ENCODE measurements at regions not wholly inside any gene's neighbourhood (a gene's known extent, or its start where the extent isn't known, plus 50 kb on each side); places are given as distances from the start of the nearest gene placed in this dataset.

DNA sequence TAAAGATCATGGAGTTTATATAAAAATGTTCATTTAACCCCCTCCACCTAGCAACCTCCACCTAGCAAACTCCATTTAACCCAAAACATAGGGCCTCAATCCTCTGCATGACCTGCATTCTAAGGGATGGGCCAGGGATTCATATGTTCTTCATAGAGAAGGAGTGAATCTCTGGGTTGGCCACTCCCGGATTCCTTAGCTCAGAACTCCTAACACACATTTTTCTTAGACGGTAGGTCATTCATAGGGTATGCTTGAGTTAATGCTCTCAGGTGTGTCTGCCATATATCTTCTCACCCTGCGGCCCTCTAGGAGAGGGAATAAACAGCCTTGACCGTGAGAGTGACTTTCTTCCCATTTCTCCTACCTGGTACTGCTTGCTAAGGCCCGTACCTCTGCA is 102.0 kb upstream of the IGSF10 start:
- Histone ChIP-seq H3K27ac (no peak overlapping the region), H3K27me3 (no peaks in the 10 kb centered on the region), H3K4me1 (no peaks in the 10 kb centered on the region), H3K36me3 (no peaks in the 10 kb centered on the region), H3K4me3 (no peak overlapping the region), H3K9me3 (no peaks in the 10 kb centered on the region)
- DNase-seq (no peak), ATAC-seq (no peak)
- TF ChIP-seq, protein P1, sequence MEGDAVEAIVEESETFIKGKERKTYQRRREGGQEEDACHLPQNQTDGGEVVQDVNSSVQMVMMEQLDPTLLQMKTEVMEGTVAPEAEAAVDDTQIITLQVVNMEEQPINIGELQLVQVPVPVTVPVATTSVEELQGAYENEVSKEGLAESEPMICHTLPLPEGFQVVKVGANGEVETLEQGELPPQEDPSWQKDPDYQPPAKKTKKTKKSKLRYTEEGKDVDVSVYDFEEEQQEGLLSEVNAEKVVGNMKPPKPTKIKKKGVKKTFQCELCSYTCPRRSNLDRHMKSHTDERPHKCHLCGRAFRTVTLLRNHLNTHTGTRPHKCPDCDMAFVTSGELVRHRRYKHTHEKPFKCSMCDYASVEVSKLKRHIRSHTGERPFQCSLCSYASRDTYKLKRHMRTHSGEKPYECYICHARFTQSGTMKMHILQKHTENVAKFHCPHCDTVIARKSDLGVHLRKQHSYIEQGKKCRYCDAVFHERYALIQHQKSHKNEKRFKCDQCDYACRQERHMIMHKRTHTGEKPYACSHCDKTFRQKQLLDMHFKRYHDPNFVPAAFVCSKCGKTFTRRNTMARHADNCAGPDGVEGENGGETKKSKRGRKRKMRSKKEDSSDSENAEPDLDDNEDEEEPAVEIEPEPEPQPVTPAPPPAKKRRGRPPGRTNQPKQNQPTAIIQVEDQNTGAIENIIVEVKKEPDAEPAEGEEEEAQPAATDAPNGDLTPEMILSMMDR (IDR thresholded peaks at IDR 0.05), result no peak
- TF ChIP-seq POLR2A (IDR thresholded peaks at IDR 0.05), result no peak
- intact Hi-C loops (cut with DNase I), result no loop called here
- WGBS, 4 donors, result 86 to 94% (median 92%) methylated on average over 5 of the region's 5 CpGs

DNA sequence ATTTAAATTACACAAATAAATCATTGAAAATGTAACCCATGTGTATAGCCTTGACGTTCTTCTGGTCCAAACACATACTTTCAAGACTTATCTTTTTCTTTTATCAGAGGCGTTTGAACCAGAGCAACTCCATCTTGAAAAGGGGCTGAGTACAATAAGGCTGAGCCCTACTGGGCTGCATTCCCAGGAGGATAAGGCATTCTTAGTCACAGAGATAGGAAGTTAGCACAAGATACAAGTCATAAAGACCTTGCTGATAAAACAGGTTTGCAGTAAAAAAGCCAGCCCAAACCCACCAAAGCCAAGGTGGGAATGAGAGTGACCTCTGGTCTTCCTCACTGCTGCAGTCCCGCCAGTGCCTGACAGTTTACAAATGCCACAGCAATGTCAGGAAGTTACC is 101.0 kb upstream of the IGSF10 start:
- WGBS, 4 donors, result 25 to 32% (median 28%) methylated on average over 3 of the region's 3 CpGs
- Histone ChIP-seq H3K4me3 (no peak overlapping the region), H3K4me1 (peaks cover 0 to 7% (median 0%) of the 10 kb centered on the region in 12 donors), H3K36me3 (no peaks in the 10 kb centered on the region), H3K27me3 (no peaks in the 10 kb centered on the region), H3K9me3 (no peaks in the 10 kb centered on the region), H3K27ac (no peak overlapping the region)
- DNase-seq, result no peak
- intact Hi-C loops (cut with DNase I), result no loop called here
- no peak for TF ChIP-seq POLR2A (IDR thresholded peaks at IDR 0.05)
- TF ChIP-seq, protein P1 (IDR thresholded peaks at IDR 0.05), result no peak
- ATAC-seq, result no peak

DNA sequence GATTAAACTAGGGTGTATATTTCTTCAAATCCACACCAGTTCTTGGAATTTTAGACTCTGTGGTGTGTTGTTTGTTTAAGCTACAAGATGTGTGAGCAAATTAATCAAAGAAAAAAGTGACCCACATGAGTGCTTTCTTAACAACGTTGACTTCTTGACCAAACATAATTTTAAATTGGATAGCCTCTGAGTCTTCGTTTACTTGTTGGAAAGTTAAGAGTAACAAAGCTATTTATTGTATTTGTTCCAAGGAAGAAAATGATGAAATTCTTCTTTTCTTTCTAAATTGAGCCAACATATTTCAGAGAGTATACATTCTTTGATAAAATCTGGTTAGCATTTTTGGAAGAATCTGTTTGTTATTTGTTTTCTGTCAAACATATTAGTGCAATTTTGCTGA is 99.9 kb upstream of the IGSF10 start:
- Histone ChIP-seq H3K27ac (no peak overlapping the region), H3K27me3 (no peaks in the 10 kb centered on the region), H3K4me1 (peaks cover 0 to 15% (median 0%) of the 10 kb centered on the region in 12 donors), H3K4me3 (no peak overlapping the region), H3K36me3 (no peaks in the 10 kb centered on the region), H3K9me3 (no peaks in the 10 kb centered on the region)
- no peak for ATAC-seq
- intact Hi-C loops (cut with DNase I), result no loop called here
- WGBS, 4 donors, result 39 to 73% (median 57%) methylated on average over 2 of the region's 2 CpGs
- TF ChIP-seq, protein P1 (IDR thresholded peaks at IDR 0.05), result no peak
- TF ChIP-seq POLR2A (IDR thresholded peaks at IDR 0.05), result no peak
- DNase-seq, result no peak

DNA sequence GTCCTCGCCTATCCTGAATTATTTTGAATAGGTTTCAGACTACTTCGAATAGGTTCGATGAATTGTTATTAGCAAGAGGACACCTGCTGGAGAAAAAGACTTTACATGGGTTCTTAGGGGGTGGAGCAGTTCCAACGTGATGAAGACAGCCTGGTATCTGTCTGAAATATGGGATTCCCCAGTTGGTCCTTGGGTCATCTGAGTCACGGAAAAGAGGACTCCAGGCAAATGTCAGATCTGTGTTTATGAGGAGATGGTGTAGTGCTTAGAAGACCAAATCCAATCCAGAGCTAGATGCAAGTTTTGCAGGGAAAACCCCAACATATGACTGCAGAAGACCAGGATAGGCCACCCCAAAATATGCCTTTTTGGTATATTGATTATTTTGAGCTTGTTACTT is 98.9 kb upstream of the IGSF10 start:
- DNase-seq (no peak), ATAC-seq (no peak)
- intact Hi-C loops (cut with DNase I), result no loop called here
- no peaks in the 10 kb centered on the region for H3K27me3 ChIP-seq
- WGBS, 4 donors, result 80 to 88% (median 84%) methylated on average over 5 of the region's 5 CpGs
- no peaks in the 10 kb centered on the region for H3K9me3 ChIP-seq
- H3K36me3 ChIP-seq, result no peaks in the 10 kb centered on the region
- H3K4me1 ChIP-seq, result peaks cover 0 to 15% (median 0%) of the 10 kb centered on the region in 12 donors
- no peak for TF ChIP-seq POLR2A (IDR thresholded peaks at IDR 0.05)
- TF ChIP-seq, protein P1 (IDR thresholded peaks at IDR 0.05), result no peak
- no peak overlapping the region for H3K4me3 ChIP-seq
- H3K27ac ChIP-seq, result no peak overlapping the region
